ENCODE measurements at regions not wholly inside any gene's neighbourhood (a gene's known extent, or its start where the extent isn't known, plus 50 kb on each side); places are given as distances from the start of the nearest gene placed in this dataset.

DNA sequence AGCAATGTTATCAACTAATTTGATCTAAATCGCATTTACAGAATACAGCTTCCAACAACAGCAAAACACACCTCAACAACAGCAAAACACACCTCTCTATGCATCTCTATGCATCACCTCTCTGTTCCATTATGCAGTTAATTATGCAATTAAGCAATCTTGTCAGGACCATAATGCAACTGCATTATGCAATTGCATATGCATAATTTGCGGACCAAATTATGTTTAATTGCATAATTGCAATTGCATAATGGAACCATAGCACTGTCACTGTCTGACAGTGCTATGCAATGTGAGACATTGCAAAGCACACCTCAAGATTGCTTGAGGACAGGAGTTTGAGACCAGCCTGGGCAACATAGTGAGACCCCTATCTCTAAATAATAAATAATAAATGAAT is 80.4 kb upstream of the PRSS3 start:
- Mint-ChIP-seq H3K9me3 (ENCODE audit: low read depth) (no peaks in the 10 kb centered on the region), H3K27me3 (peaks cover 15% of the 10 kb centered on the region)

DNA sequence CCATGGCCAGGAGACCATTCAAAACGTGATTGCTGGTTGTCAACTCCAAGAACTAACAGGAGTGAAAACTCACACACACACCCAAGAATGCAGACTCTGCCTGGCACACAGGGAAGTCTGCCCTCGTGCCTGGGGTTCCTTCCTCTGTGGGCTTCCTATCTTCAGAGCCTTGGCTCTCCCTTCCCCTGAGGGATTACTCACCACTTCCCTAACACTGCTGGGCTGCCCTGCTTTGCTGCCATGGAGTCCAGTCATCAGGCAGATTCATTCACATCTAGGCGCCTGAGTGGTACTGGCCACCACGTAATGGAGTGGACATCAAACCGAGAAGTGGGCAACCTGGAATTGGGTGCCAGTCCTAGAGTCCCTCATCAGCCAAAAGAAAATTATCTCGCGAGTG is 76.4 kb upstream of the PRSS3 start:
- Mint-ChIP-seq H3K9me3 (ENCODE audit: low read depth) (no peaks in the 10 kb centered on the region), H3K4me3 (ENCODE audit: low read depth) (no peak overlapping the region), H3K36me3 (ENCODE audit: insufficient read depth) (no peaks in the 10 kb centered on the region), H3K4me1 (ENCODE audit: low read depth) (no peaks in the 10 kb centered on the region), H3K27ac (no peak overlapping the region), H3K27me3 (peaks cover 22% of the 10 kb centered on the region)
- TF ChIP-seq, protein P1, sequence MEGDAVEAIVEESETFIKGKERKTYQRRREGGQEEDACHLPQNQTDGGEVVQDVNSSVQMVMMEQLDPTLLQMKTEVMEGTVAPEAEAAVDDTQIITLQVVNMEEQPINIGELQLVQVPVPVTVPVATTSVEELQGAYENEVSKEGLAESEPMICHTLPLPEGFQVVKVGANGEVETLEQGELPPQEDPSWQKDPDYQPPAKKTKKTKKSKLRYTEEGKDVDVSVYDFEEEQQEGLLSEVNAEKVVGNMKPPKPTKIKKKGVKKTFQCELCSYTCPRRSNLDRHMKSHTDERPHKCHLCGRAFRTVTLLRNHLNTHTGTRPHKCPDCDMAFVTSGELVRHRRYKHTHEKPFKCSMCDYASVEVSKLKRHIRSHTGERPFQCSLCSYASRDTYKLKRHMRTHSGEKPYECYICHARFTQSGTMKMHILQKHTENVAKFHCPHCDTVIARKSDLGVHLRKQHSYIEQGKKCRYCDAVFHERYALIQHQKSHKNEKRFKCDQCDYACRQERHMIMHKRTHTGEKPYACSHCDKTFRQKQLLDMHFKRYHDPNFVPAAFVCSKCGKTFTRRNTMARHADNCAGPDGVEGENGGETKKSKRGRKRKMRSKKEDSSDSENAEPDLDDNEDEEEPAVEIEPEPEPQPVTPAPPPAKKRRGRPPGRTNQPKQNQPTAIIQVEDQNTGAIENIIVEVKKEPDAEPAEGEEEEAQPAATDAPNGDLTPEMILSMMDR (IDR thresholded peaks at IDR 0.05; ENCODE audit: unreplicated experiment), result no peak
- DNase-seq (ENCODE audit: low spot score, unreplicated experiment), result no peak

More for the DNA sequence above, 80.4 kb upstream of the PRSS3 start:
- TF ChIP-seq, protein P1 (IDR thresholded peaks at IDR 0.05; ENCODE audit: unreplicated experiment), result no peak
- Mint-ChIP-seq H3K4me3 (ENCODE audit: low read depth) (no peak overlapping the region), H3K4me1 (ENCODE audit: low read depth) (no peaks in the 10 kb centered on the region), H3K27ac (no peak overlapping the region), H3K36me3 (ENCODE audit: insufficient read depth) (no peaks in the 10 kb centered on the region)
- DNase-seq (ENCODE audit: low spot score, unreplicated experiment), result no peak

DNA sequence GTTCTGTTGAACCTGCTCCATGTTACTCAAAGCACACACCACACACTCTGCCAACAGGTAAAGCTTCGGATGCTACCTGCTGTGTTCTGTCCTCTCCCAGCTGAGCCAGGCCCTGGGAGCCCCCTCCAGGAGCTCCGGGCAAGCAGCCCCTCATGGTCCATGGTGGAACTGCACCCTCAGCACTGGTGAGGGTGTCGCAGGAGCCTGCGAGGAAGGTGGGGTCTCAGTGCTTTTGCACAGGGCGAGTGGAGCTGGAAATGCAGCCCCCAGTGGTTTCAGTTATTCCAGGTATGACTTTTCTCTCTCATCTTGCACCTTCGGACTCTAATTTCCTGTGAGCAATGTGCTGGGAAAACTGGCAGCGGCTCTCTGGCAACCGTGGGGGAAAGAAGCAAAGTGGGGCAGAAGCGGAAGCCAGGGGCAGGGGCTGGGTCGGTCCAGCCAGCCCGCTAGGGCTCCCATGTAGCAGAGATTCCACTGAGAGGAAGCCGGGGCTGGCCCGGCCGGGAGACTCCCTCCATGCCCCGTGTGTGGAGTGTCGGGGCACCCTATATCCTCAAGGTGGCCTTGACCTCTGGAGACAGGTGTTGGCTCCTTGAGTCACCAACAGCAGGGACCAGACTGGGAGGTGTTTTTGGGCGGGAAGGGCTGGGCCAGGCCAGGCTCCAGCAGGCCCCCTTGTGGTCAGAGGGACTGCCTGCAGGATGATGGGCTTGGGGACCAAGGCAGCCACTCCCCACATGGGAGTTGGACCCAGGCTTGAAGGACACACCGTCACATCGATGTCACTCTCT is 75.6 kb upstream of the PRSS3 start:
- no peaks in the 10 kb centered on the region for H3K4me1 Mint-ChIP-seq (ENCODE audit: low read depth)
- DNase-seq (ENCODE audit: low spot score, unreplicated experiment), result peak; percentile 46

DNA sequence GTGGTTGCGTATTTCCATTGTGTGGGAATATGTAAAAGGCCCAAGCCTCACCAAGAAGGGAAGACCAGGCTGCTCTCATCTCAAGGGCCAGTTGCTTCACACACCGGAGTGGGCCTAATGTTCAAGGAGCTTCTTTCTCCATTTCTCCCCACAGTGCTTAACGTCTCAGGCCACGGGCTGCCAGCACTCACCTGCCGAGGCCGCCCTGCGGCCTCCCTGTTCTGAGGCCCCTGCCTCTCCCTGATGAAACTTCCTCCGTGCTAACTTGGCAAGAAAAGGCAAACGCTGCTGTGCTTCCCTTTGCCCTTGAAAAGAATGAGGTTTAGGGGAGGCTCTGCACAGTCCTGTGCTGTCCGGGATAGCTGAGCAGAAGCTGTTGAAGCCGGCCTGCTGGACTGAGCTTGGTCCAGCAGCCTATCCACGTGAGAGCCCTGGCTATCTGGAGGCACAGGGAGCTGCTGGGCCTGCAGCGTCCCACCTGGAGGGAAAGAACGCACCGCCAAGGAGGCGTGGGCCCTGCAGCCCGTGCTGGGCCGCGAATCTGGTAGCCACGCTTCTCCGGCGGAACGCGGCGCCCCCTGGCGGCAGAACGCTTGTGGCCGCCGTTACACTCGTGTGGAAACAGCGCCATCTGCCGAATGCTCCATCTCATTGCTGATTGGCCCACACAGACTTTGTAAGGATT is 73.5 kb upstream of the PRSS3 start:
- TF ChIP-seq, protein P1 (IDR thresholded peaks at IDR 0.05; ENCODE audit: unreplicated experiment), result peak; percentile 100
- Mint-ChIP-seq H3K4me3 (ENCODE audit: low read depth) (no peak overlapping the region), H3K36me3 (ENCODE audit: insufficient read depth) (no peaks in the 10 kb centered on the region), H3K27me3 (peaks cover 21% of the 10 kb centered on the region), H3K27ac (no peak overlapping the region), H3K4me1 (ENCODE audit: low read depth) (no peaks in the 10 kb centered on the region), H3K9me3 (ENCODE audit: low read depth) (peaks cover 11% of the 10 kb centered on the region)
- DNase-seq (ENCODE audit: low spot score, unreplicated experiment), result peak; percentile 92

More for the DNA sequence above, 75.6 kb upstream of the PRSS3 start:
- H3K9me3 Mint-ChIP-seq (ENCODE audit: low read depth), result peaks cover 4% of the 10 kb centered on the region
- no peak overlapping the region for H3K27ac Mint-ChIP-seq
- H3K36me3 Mint-ChIP-seq (ENCODE audit: insufficient read depth), result no peaks in the 10 kb centered on the region
- peaks cover 22% of the 10 kb centered on the region for H3K27me3 Mint-ChIP-seq
- H3K4me3 Mint-ChIP-seq (ENCODE audit: low read depth), result no peak overlapping the region
- TF ChIP-seq, protein P1 (IDR thresholded peaks at IDR 0.05; ENCODE audit: unreplicated experiment), result peak; percentile 46

DNA sequence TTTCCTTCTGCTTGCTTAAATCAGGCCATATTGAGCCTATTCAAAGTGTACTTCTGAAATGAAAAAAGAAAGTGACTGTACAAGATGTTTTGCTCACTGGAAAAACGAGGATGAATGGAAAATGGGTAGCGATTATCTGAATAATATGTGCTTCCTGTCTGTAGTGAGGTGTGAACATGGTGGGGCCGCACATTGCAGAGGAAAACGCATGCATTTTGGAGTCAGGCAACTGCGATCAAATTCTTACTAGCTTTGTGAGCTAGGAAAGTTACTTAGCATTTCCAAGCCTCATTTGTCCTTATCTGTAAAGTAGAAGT is 73.0 kb upstream of the PRSS3 start:
- no peaks in the 10 kb centered on the region for H3K4me1 Mint-ChIP-seq (ENCODE audit: low read depth)
- no peaks in the 10 kb centered on the region for H3K36me3 Mint-ChIP-seq (ENCODE audit: insufficient read depth)
- DNase-seq (ENCODE audit: low spot score, unreplicated experiment), result no peak
- peaks cover 17% of the 10 kb centered on the region for H3K27me3 Mint-ChIP-seq
- peaks cover 11% of the 10 kb centered on the region for H3K9me3 Mint-ChIP-seq (ENCODE audit: low read depth)
- H3K27ac Mint-ChIP-seq, result no peak overlapping the region
- H3K4me3 Mint-ChIP-seq (ENCODE audit: low read depth), result no peak overlapping the region
- TF ChIP-seq, protein P1 (IDR thresholded peaks at IDR 0.05; ENCODE audit: unreplicated experiment), result no peak

Data from progenitor cell of endocrine pancreas (in vitro differentiated cells).